Astrocyte of the hippocampus (primary cell): ENCODE measurements at regions not wholly inside any gene's neighbourhood (a gene's known extent, or its start where the extent isn't known, plus 50 kb on each side); places are given as distances from the start of the nearest gene placed in this dataset.
"Not testable (repeated sequence)": the region's sequence is repeated elsewhere in the genome, so short reads cannot be mapped to it uniquely, and the experiment has no call there.

Experiments
- DNase-seq: peaks from one replicate; pipeline ENCODE4 v3.0.0; 2011; ENCODE audit warnings: low read depth, low spot score

DNA sequence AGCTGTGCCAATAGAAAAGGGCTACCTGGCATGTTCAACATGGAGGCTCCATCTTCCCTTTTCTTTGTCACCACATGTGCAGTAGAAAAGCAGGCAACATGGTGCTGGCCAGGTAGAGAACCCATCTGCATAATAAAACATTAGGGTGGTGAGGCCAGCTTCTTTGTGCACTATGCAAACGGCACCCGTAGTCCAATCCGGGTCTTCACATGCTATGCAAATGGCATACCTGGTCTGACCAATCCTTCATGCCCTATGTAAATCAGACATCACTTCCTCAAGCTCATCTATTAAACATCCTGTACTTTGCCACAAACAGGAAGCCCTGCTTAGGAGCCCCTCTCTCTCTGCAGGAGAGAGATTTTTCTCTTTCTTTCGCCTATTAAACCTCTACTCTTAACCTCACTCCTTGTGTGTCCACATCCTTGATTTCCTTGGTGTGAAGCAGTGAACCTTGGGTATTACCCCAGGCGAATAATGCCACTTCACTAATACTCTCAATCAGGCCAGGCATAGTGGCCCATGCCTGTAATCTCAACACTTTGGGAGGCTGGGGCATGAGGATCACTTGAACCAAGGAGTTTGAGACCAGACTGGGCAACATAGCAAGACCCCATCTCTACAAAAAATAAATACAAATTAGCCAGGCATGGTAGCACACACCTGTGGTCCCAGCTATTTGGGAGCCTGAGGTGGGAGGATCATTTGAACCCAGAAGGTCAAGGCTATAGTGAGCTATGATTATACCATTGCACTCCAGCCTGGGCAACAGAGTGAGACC is 111.3 kb upstream of the MRI1 start:
- DNase-seq = no peak

GRCh38 chr19:13646758-13647157 is 117.6 kb upstream of the MRI1 start:
- no peak for DNase-seq

GRCh38 chr19:13644645-13645044 is 119.7 kb upstream of the MRI1 start:
- no peak for DNase-seq

GRCh38 chr19:13640611-13641010 is 123.7 kb upstream of the MRI1 start:
- no peak for DNase-seq

GRCh38 chr19:13639342-13639929 is 124.9 kb upstream of the MRI1 start:
- no peak for DNase-seq

- no peak for DNase-seq
Measured at GRCh38 chr19:13637664-13638063, 126.7 kb upstream of the MRI1 start.

- DNase-seq = no peak
Measured at GRCh38 chr19:13634658-13635057, 128.4 kb upstream of the CACNA1A start.

- no peak for DNase-seq
Measured at GRCh38 chr19:13633522-13633922, 127.2 kb upstream of the CACNA1A start.

GRCh38 chr19:13633109-13633508 is 126.8 kb upstream of the CACNA1A start:
- peak; percentile 45 for DNase-seq

- DNase-seq = not testable (repeated sequence)
Measured at GRCh38 chr19:13632164-13632563, 125.9 kb upstream of the CACNA1A start.

GRCh38 chr19:13629687-13630357 is 123.5 kb upstream of the CACNA1A start:
- DNase-seq = peak; percentile 52

DNA sequence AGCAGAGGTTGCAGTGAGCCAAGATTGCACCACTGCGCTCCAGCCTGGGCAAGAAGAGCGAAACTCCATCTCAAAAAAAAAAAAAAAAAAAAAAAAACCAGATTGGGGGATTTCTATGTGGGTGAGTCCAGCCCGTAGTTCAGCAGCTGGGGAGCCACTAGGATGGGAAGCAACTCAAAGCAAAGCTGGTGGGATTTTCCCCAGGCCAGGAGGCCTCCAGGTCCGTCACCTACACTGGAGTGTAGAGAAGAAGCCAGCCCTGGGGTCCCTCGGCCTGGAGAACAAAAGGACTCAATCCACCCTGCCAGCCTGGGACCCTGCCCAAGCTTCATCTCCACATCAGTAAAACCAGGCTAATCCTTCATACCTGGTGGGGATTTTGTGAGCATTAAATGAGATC is 121.3 kb upstream of the CACNA1A start:
- DNase-seq = no peak

DNA sequence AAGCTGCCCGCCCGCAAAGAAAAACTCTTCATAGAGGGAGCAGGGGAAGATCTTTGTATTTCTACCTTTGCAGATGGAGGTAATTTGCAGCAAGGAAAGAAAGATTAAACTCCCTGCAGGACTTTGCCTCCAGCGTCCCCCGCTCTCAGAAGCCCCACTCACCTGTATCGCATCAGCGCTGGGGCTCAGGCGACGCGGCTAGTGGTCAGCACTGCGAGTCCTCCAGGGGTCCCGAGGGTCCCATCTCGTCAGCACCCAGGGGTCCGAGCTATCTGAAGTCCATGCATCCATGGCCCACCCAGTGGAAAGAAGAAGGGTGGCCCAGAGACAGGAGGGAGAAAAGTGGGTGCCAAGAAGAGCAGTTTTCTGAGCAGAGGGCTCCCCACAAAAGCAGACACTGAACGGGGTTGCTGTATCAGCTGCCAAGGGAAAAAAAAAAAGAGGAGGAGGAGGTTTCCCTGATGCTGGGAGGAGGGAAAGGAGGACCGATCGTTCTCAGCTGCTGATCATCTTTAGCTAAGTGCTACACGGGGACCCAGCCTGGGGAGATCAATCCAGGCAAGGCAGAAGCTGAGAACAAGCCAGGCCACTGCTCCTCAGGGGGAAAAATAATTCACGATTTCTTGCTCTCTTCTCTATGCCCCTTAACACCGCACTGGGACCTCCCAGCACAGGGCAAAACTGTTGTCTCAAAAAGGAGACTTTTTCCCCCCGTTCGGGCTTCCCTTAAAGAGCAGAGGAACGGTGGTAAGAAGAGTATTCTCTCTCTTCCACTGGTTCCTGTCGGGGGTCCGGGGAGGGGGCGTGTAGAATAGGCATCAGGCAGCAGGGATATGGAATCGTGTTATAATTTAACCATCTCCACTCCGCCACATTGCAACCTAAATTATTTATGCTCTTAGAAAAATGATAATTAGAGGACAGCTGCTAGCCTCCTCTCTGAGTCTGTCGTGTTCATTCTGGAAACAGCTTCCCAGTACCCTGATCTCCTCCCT is 117.7 kb upstream of the CACNA1A start:
- no peak for DNase-seq

DNA sequence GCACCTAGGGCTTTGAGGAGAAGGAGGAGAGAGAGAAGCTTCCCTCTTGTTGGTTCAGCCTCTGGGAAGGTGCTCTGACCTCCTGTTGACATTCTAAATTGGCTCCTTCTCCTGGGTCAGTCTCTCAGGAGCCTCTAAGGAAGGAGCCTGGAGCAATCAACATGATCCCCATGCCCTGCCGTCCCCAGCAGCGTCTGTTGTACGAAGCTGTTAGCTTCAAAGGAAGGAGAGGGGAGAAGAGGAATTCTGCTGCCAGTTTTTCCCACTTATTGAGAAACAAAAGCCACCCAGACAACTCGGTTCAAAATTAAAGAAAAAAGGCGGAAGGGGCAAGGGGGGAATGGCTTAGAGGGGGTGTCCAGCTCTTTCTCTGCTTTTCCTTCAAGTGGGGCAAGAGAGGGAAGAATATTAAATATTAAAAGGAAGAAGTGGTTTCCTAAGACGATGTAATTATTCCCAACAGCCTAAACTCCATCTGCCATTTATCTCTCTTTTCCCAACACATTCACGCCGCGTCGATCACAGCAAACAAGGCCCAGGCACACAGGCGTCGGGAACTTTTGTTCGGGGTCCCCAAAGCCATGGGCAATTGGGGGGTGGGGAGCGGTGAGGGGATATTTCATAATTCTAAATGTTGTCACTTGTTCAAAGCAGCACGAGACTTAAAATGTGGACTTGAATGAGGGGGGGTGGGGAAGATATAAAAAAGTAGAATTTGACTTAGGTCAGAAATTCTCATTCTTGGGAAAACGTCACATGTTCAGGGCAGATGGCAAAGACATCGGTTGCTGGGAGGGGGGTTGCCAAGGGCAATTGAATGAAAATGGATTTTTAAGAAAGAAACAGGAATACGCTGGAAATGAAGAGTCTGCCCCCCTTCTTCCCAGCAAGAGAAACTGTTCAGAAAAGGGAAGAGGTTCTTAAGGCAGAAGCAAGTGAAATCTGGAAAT is 116.8 kb upstream of the CACNA1A start:
- no peak for DNase-seq

DNA sequence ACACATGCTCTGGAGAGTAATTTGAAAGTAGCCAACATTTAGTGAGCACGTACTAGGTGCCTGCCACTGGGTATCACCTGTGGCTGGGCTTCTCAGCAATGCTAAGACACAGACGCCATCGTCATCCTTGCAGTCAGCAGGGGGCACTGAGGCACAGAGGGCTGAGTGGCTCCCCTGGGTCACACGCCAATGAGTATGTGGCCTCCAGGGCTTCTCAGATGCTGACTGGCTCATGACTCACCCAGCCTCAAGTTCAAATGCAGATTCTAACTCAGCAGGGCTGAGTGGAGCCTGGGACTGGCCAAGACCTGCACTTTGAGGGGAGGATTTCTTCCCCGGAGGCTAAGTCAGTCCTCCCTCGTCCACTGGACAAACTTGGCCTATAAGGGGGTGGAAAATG is 115.1 kb upstream of the CACNA1A start:
- peak; percentile 93 for DNase-seq

GRCh38 chr19:13619203-13619632 is 112.9 kb upstream of the CACNA1A start:
- DNase-seq = no peak

DNA sequence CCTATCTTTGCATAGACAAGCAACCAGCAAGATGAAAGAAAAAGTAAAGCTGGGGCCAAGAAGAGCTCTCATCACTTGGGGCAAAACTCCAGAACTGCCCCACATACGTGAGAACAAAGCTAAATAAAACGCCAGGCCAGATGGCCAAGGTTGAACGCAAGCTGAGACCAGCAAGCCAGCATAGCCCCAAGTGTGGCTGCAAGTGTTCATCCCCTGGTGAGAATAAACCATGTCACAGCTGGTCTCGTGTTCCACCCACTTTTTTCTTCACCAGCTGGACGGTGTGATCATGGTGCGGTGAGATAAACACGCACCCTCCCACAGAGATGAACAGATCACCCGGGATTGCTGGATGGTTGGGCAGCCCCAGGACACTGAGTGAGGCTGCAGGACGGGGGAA is 109.6 kb upstream of the CACNA1A start:
- no peak for DNase-seq

GRCh38 chr19:13613447-13613846 is 107.2 kb upstream of the CACNA1A start:
- DNase-seq = no peak

- DNase-seq = no peak
Measured at GRCh38 chr19:13611596-13611995, 105.3 kb upstream of the CACNA1A start.

- DNase-seq = no peak
Measured at GRCh38 chr19:13610039-13610691, 103.9 kb upstream of the CACNA1A start.
